SK-N-MC (cell line): ENCODE measurements at regions not wholly inside any gene's neighbourhood (a gene's known extent, or its start where the extent isn't known, plus 50 kb on each side); places are given as distances from the start of the nearest gene placed in this dataset.

Source experiments
- EZH2 ChIP-seq: fragments of 200-600 bp; sonication (generic); IDR thresholded peaks from one replicate; pipeline ENCODE4 v1.6.1; 2017; ENCODE audit warnings: antibody characterized with exemption
- POLR2AphosphoS5 ChIP-seq: IDR thresholded peaks from 2 replicates; pipeline ENCODE4 v1.6.1; 2012; ENCODE audit warnings: mild to moderate bottlenecking, low read depth, low read length, borderline replicate concordance

- TF ChIP-seq POLR2AphosphoS5: no peak
- no peak for TF ChIP-seq EZH2
These were observed 135.9 kb downstream of the RAP2A start for GRCh38 chr13:97569841-97570240.
